ENCODE measurements at regions not wholly inside any gene's neighbourhood (a gene's known extent, or its start where the extent isn't known, plus 50 kb on each side); places are given as distances from the start of the nearest gene placed in this dataset.

GRCh38 chr7:136050462-136050847, 73.3 kb upstream of the MTPN start:
- no peaks in the 10 kb centered on the region for H3K36me3 ChIP-seq (ENCODE audit: control insufficient read depth in 1 of 2, insufficient read depth in 2 of 2, low read length in 2 of 2)
- H3K9ac ChIP-seq (ENCODE audit: low read depth in 1 of 2, low read length in 2 of 2) = no peak overlapping the region
- H3K9me3 ChIP-seq (ENCODE audit: control insufficient read depth in 1 of 2, low read length in 2 of 2) = no peaks in the 10 kb centered on the region
- H3K4me1 ChIP-seq (ENCODE audit: control insufficient read depth in 1 of 2, insufficient read depth in 2 of 2, low read length in 2 of 2) = no peaks in the 10 kb centered on the region
- H3K27ac ChIP-seq (ENCODE audit: low read depth, low read length) = no peak overlapping the region
- no peaks in the 10 kb centered on the region for H3K27me3 ChIP-seq (ENCODE audit: control insufficient read depth in 1 of 2, insufficient read depth in 2 of 2, low read length in 2 of 2)
- H3K4me3 ChIP-seq (ENCODE audit: low read depth in 1 of 2, low read length in 2 of 2) = no peak overlapping the region

- H3K27ac ChIP-seq (ENCODE audit: low read depth, low read length) = no peak overlapping the region
These were observed 72.8 kb upstream of the MTPN start for GRCh38 chr7:136049818-136050461.

GRCh38 chr7:136049117-136049516, 72.0 kb upstream of the MTPN start:
- Histone ChIP-seq H3K9me3 (ENCODE audit: control insufficient read depth in 1 of 2, low read length in 2 of 2) (no peaks in the 10 kb centered on the region), H3K27ac (ENCODE audit: low read depth, low read length) (no peak overlapping the region), H3K9ac (ENCODE audit: low read depth in 1 of 2, low read length in 2 of 2) (no peak overlapping the region), H3K4me1 (ENCODE audit: control insufficient read depth in 1 of 2, insufficient read depth in 2 of 2, low read length in 2 of 2) (no peaks in the 10 kb centered on the region), H3K27me3 (ENCODE audit: control insufficient read depth in 1 of 2, insufficient read depth in 2 of 2, low read length in 2 of 2) (no peaks in the 10 kb centered on the region), H3K36me3 (ENCODE audit: control insufficient read depth in 1 of 2, insufficient read depth in 2 of 2, low read length in 2 of 2) (no peaks in the 10 kb centered on the region), H3K4me3 (ENCODE audit: low read depth in 1 of 2, low read length in 2 of 2) (no peak overlapping the region)

More at GRCh38 chr7:136049818-136050461, 72.8 kb upstream of the MTPN start:
- no peaks in the 10 kb centered on the region for H3K27me3 ChIP-seq (ENCODE audit: control insufficient read depth in 1 of 2, insufficient read depth in 2 of 2, low read length in 2 of 2)
- H3K9me3 ChIP-seq (ENCODE audit: control insufficient read depth in 1 of 2, low read length in 2 of 2) = no peaks in the 10 kb centered on the region
- H3K4me3 ChIP-seq (ENCODE audit: low read depth in 1 of 2, low read length in 2 of 2) = no peak overlapping the region
- no peaks in the 10 kb centered on the region for H3K4me1 ChIP-seq (ENCODE audit: control insufficient read depth in 1 of 2, insufficient read depth in 2 of 2, low read length in 2 of 2)
- H3K9ac ChIP-seq (ENCODE audit: low read depth in 1 of 2, low read length in 2 of 2) = no peak overlapping the region
- no peaks in the 10 kb centered on the region for H3K36me3 ChIP-seq (ENCODE audit: control insufficient read depth in 1 of 2, insufficient read depth in 2 of 2, low read length in 2 of 2)

GRCh38 chr7:136046548-136046947, 69.4 kb upstream of the MTPN start:
- Histone ChIP-seq H3K27ac (ENCODE audit: low read depth, low read length) (no peak overlapping the region), H3K36me3 (ENCODE audit: control insufficient read depth in 1 of 2, insufficient read depth in 2 of 2, low read length in 2 of 2) (no peaks in the 10 kb centered on the region), H3K4me1 (ENCODE audit: control insufficient read depth in 1 of 2, insufficient read depth in 2 of 2, low read length in 2 of 2) (no peaks in the 10 kb centered on the region), H3K9me3 (ENCODE audit: control insufficient read depth in 1 of 2, low read length in 2 of 2) (no peaks in the 10 kb centered on the region), H3K9ac (ENCODE audit: low read depth in 1 of 2, low read length in 2 of 2) (no peak overlapping the region), H3K4me3 (ENCODE audit: low read depth in 1 of 2, low read length in 2 of 2) (no peak overlapping the region), H3K27me3 (ENCODE audit: control insufficient read depth in 1 of 2, insufficient read depth in 2 of 2, low read length in 2 of 2) (no peaks in the 10 kb centered on the region)

- no peaks in the 10 kb centered on the region for H3K36me3 ChIP-seq (ENCODE audit: control insufficient read depth in 1 of 2, insufficient read depth in 2 of 2, low read length in 2 of 2)
- H3K9me3 ChIP-seq (ENCODE audit: control insufficient read depth in 1 of 2, low read length in 2 of 2) = no peaks in the 10 kb centered on the region
- no peaks in the 10 kb centered on the region for H3K4me1 ChIP-seq (ENCODE audit: control insufficient read depth in 1 of 2, insufficient read depth in 2 of 2, low read length in 2 of 2)
- H3K9ac ChIP-seq (ENCODE audit: low read depth in 1 of 2, low read length in 2 of 2) = no peak overlapping the region
- H3K27me3 ChIP-seq (ENCODE audit: control insufficient read depth in 1 of 2, insufficient read depth in 2 of 2, low read length in 2 of 2) = no peaks in the 10 kb centered on the region
- H3K27ac ChIP-seq (ENCODE audit: low read depth, low read length) = no peak overlapping the region
- no peak overlapping the region for H3K4me3 ChIP-seq (ENCODE audit: low read depth in 1 of 2, low read length in 2 of 2)
These were observed 68.8 kb upstream of the MTPN start for GRCh38 chr7:136045992-136046391.

GRCh38 chr7:136045181-136045580, 68.0 kb upstream of the MTPN start:
- no peak overlapping the region for H3K4me3 ChIP-seq (ENCODE audit: low read depth in 1 of 2, low read length in 2 of 2)
- no peak overlapping the region for H3K27ac ChIP-seq (ENCODE audit: low read depth, low read length)
- no peaks in the 10 kb centered on the region for H3K4me1 ChIP-seq (ENCODE audit: control insufficient read depth in 1 of 2, insufficient read depth in 2 of 2, low read length in 2 of 2)
- no peaks in the 10 kb centered on the region for H3K27me3 ChIP-seq (ENCODE audit: control insufficient read depth in 1 of 2, insufficient read depth in 2 of 2, low read length in 2 of 2)
- no peak overlapping the region for H3K9ac ChIP-seq (ENCODE audit: low read depth in 1 of 2, low read length in 2 of 2)
- H3K9me3 ChIP-seq (ENCODE audit: control insufficient read depth in 1 of 2, low read length in 2 of 2) = no peaks in the 10 kb centered on the region
- H3K36me3 ChIP-seq (ENCODE audit: control insufficient read depth in 1 of 2, insufficient read depth in 2 of 2, low read length in 2 of 2) = no peaks in the 10 kb centered on the region

GRCh38 chr7:136039577-136040345, 62.6 kb upstream of the MTPN start:
- no peaks in the 10 kb centered on the region for H3K9me3 ChIP-seq (ENCODE audit: control insufficient read depth in 1 of 2, low read length in 2 of 2)
- no peak overlapping the region for H3K27ac ChIP-seq (ENCODE audit: low read depth, low read length)
- H3K27me3 ChIP-seq (ENCODE audit: control insufficient read depth in 1 of 2, insufficient read depth in 2 of 2, low read length in 2 of 2) = no peaks in the 10 kb centered on the region
- no peak overlapping the region for H3K4me3 ChIP-seq (ENCODE audit: low read depth in 1 of 2, low read length in 2 of 2)
- no peak overlapping the region for H3K9ac ChIP-seq (ENCODE audit: low read depth in 1 of 2, low read length in 2 of 2)
- no peaks in the 10 kb centered on the region for H3K4me1 ChIP-seq (ENCODE audit: control insufficient read depth in 1 of 2, insufficient read depth in 2 of 2, low read length in 2 of 2)
- H3K36me3 ChIP-seq (ENCODE audit: control insufficient read depth in 1 of 2, insufficient read depth in 2 of 2, low read length in 2 of 2) = no peaks in the 10 kb centered on the region

- no peak overlapping the region for H3K27ac ChIP-seq (ENCODE audit: low read depth, low read length)
- H3K4me3 ChIP-seq (ENCODE audit: low read depth in 1 of 2, low read length in 2 of 2) = no peak overlapping the region
- H3K36me3 ChIP-seq (ENCODE audit: control insufficient read depth in 1 of 2, insufficient read depth in 2 of 2, low read length in 2 of 2) = no peaks in the 10 kb centered on the region
- H3K27me3 ChIP-seq (ENCODE audit: control insufficient read depth in 1 of 2, insufficient read depth in 2 of 2, low read length in 2 of 2) = no peaks in the 10 kb centered on the region
- H3K4me1 ChIP-seq (ENCODE audit: control insufficient read depth in 1 of 2, insufficient read depth in 2 of 2, low read length in 2 of 2) = no peaks in the 10 kb centered on the region
- H3K9me3 ChIP-seq (ENCODE audit: control insufficient read depth in 1 of 2, low read length in 2 of 2) = no peaks in the 10 kb centered on the region
- H3K9ac ChIP-seq (ENCODE audit: low read depth in 1 of 2, low read length in 2 of 2) = no peak overlapping the region
These were observed 59.2 kb upstream of the MTPN start for GRCh38 chr7:136036336-136036735.

- H3K9ac ChIP-seq (ENCODE audit: low read depth in 1 of 2, low read length in 2 of 2) = no peak overlapping the region
- H3K4me3 ChIP-seq (ENCODE audit: low read depth in 1 of 2, low read length in 2 of 2) = no peak overlapping the region
- peaks cover 0 to 3% of the 10 kb centered on the region in 2 donors for H3K27me3 ChIP-seq (ENCODE audit: control insufficient read depth in 1 of 2, insufficient read depth in 2 of 2, low read length in 2 of 2)
- H3K9me3 ChIP-seq (ENCODE audit: control insufficient read depth in 1 of 2, low read length in 2 of 2) = no peaks in the 10 kb centered on the region
- H3K27ac ChIP-seq (ENCODE audit: low read depth, low read length) = no peak overlapping the region
- H3K36me3 ChIP-seq (ENCODE audit: control insufficient read depth in 1 of 2, insufficient read depth in 2 of 2, low read length in 2 of 2) = no peaks in the 10 kb centered on the region
- H3K4me1 ChIP-seq (ENCODE audit: control insufficient read depth in 1 of 2, insufficient read depth in 2 of 2, low read length in 2 of 2) = no peaks in the 10 kb centered on the region
These were observed 57.0 kb upstream of the MTPN start for GRCh38 chr7:136034132-136034531.

GRCh38 chr7:136033413-136034031, 56.4 kb upstream of the MTPN start:
- no peak overlapping the region for H3K9ac ChIP-seq (ENCODE audit: low read depth in 1 of 2, low read length in 2 of 2)
- no peaks in the 10 kb centered on the region for H3K9me3 ChIP-seq (ENCODE audit: control insufficient read depth in 1 of 2, low read length in 2 of 2)
- no peaks in the 10 kb centered on the region for H3K4me1 ChIP-seq (ENCODE audit: control insufficient read depth in 1 of 2, insufficient read depth in 2 of 2, low read length in 2 of 2)
- no peak overlapping the region for H3K27ac ChIP-seq (ENCODE audit: low read depth, low read length)
- H3K4me3 ChIP-seq (ENCODE audit: low read depth in 1 of 2, low read length in 2 of 2) = no peak overlapping the region
- H3K36me3 ChIP-seq (ENCODE audit: control insufficient read depth in 1 of 2, insufficient read depth in 2 of 2, low read length in 2 of 2) = no peaks in the 10 kb centered on the region
- peaks cover 0 to 3% of the 10 kb centered on the region in 2 donors for H3K27me3 ChIP-seq (ENCODE audit: control insufficient read depth in 1 of 2, insufficient read depth in 2 of 2, low read length in 2 of 2)
